ENCODE measurements at regions not wholly inside any gene's neighbourhood (a gene's known extent, or its start where the extent isn't known, plus 50 kb on each side); places are given as distances from the start of the nearest gene placed in this dataset.

DNA sequence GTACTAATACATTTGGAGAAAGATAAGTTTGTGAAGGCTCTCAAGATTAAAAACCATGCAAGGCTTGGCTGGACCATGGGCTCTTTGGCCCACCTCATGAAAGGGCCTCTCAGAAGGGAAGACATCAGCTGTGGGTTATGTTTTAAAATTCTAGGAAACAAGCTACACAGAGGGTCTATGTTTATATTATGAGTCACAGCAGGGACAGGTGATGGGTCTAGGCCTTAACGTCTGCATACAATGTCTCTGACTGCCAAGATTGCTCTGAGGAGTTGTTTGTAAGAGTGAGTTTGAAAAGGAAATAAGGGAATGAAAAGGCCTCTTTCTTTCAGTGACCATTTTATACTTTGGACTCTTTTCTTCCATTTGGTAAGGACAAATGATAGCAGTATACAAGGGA, 77.0 kb upstream of the ARMCX2 start (continued):
- TF ChIP-seq, protein P1, sequence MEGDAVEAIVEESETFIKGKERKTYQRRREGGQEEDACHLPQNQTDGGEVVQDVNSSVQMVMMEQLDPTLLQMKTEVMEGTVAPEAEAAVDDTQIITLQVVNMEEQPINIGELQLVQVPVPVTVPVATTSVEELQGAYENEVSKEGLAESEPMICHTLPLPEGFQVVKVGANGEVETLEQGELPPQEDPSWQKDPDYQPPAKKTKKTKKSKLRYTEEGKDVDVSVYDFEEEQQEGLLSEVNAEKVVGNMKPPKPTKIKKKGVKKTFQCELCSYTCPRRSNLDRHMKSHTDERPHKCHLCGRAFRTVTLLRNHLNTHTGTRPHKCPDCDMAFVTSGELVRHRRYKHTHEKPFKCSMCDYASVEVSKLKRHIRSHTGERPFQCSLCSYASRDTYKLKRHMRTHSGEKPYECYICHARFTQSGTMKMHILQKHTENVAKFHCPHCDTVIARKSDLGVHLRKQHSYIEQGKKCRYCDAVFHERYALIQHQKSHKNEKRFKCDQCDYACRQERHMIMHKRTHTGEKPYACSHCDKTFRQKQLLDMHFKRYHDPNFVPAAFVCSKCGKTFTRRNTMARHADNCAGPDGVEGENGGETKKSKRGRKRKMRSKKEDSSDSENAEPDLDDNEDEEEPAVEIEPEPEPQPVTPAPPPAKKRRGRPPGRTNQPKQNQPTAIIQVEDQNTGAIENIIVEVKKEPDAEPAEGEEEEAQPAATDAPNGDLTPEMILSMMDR (conservative IDR thresholded peaks at IDR 0.05; ENCODE audit: low read depth in 2 of 2) = no peak
- TF ChIP-seq, protein P2, sequence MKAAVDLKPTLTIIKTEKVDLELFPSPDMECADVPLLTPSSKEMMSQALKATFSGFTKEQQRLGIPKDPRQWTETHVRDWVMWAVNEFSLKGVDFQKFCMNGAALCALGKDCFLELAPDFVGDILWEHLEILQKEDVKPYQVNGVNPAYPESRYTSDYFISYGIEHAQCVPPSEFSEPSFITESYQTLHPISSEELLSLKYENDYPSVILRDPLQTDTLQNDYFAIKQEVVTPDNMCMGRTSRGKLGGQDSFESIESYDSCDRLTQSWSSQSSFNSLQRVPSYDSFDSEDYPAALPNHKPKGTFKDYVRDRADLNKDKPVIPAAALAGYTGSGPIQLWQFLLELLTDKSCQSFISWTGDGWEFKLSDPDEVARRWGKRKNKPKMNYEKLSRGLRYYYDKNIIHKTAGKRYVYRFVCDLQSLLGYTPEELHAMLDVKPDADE (IDR thresholded peaks at IDR 0.05) = no peak
- TF ChIP-seq POLR2AphosphoS5 (IDR thresholded peaks at IDR 0.05; ENCODE audit: low read depth) (no peak), CREB1 (CRISPR knock-in tag; IDR thresholded peaks at IDR 0.05; ENCODE audit: low read depth) (no peak)

DNA sequence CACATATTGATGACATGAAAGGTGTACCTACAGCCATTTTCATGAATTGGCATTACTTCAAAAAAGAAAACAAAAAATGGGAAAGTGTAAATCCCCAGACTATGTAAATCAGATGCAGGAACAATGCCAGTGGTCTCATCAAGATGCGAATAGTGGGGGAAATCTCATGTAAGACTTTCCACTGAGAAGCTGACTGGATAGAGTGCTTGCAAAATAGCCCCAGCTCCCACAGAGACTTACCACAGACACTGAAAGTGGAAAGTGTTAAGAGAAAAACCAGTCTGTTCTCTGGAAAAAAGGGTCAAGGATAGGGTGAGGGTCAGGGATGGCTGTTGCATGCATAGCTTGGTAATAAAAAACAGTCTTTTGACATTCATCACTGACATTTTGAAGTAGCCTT, 73.2 kb upstream of the ARMCX2 start:
- H3K9me3 Mint-ChIP-seq = no peaks in the 10 kb centered on the region; the same call in 2 of the 3 replicates
- no peak for ATAC-seq
- TF ChIP-seq NANOG (IDR thresholded peaks at IDR 0.05; ENCODE audit: borderline replicate concordance) (no peak), CREB1 (CRISPR knock-in tag; IDR thresholded peaks at IDR 0.05; ENCODE audit: low read depth) (no peak), POLR2AphosphoS5 (IDR thresholded peaks at IDR 0.05; ENCODE audit: low read depth) (no peak), EZH2phosphoT487 (IDR thresholded peaks at IDR 0.05; ENCODE audit: unreplicated experiment) (no peak), ZNF114 (CRISPR knock-in tag; IDR thresholded peaks at IDR 0.05) (no peak), JUNB (IDR thresholded peaks at IDR 0.05; ENCODE audit: unreplicated experiment) (no peak)
- TF ChIP-seq, protein P3, sequence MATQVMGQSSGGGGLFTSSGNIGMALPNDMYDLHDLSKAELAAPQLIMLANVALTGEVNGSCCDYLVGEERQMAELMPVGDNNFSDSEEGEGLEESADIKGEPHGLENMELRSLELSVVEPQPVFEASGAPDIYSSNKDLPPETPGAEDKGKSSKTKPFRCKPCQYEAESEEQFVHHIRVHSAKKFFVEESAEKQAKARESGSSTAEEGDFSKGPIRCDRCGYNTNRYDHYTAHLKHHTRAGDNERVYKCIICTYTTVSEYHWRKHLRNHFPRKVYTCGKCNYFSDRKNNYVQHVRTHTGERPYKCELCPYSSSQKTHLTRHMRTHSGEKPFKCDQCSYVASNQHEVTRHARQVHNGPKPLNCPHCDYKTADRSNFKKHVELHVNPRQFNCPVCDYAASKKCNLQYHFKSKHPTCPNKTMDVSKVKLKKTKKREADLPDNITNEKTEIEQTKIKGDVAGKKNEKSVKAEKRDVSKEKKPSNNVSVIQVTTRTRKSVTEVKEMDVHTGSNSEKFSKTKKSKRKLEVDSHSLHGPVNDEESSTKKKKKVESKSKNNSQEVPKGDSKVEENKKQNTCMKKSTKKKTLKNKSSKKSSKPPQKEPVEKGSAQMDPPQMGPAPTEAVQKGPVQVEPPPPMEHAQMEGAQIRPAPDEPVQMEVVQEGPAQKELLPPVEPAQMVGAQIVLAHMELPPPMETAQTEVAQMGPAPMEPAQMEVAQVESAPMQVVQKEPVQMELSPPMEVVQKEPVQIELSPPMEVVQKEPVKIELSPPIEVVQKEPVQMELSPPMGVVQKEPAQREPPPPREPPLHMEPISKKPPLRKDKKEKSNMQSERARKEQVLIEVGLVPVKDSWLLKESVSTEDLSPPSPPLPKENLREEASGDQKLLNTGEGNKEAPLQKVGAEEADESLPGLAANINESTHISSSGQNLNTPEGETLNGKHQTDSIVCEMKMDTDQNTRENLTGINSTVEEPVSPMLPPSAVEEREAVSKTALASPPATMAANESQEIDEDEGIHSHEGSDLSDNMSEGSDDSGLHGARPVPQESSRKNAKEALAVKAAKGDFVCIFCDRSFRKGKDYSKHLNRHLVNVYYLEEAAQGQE (IDR thresholded peaks at IDR 0.05; ENCODE audit: unreplicated experiment) = no peak
- TF ChIP-seq, protein P1 (conservative IDR thresholded peaks at IDR 0.05; ENCODE audit: low read depth in 2 of 2) = no peak
- TF ChIP-seq, protein P4, sequence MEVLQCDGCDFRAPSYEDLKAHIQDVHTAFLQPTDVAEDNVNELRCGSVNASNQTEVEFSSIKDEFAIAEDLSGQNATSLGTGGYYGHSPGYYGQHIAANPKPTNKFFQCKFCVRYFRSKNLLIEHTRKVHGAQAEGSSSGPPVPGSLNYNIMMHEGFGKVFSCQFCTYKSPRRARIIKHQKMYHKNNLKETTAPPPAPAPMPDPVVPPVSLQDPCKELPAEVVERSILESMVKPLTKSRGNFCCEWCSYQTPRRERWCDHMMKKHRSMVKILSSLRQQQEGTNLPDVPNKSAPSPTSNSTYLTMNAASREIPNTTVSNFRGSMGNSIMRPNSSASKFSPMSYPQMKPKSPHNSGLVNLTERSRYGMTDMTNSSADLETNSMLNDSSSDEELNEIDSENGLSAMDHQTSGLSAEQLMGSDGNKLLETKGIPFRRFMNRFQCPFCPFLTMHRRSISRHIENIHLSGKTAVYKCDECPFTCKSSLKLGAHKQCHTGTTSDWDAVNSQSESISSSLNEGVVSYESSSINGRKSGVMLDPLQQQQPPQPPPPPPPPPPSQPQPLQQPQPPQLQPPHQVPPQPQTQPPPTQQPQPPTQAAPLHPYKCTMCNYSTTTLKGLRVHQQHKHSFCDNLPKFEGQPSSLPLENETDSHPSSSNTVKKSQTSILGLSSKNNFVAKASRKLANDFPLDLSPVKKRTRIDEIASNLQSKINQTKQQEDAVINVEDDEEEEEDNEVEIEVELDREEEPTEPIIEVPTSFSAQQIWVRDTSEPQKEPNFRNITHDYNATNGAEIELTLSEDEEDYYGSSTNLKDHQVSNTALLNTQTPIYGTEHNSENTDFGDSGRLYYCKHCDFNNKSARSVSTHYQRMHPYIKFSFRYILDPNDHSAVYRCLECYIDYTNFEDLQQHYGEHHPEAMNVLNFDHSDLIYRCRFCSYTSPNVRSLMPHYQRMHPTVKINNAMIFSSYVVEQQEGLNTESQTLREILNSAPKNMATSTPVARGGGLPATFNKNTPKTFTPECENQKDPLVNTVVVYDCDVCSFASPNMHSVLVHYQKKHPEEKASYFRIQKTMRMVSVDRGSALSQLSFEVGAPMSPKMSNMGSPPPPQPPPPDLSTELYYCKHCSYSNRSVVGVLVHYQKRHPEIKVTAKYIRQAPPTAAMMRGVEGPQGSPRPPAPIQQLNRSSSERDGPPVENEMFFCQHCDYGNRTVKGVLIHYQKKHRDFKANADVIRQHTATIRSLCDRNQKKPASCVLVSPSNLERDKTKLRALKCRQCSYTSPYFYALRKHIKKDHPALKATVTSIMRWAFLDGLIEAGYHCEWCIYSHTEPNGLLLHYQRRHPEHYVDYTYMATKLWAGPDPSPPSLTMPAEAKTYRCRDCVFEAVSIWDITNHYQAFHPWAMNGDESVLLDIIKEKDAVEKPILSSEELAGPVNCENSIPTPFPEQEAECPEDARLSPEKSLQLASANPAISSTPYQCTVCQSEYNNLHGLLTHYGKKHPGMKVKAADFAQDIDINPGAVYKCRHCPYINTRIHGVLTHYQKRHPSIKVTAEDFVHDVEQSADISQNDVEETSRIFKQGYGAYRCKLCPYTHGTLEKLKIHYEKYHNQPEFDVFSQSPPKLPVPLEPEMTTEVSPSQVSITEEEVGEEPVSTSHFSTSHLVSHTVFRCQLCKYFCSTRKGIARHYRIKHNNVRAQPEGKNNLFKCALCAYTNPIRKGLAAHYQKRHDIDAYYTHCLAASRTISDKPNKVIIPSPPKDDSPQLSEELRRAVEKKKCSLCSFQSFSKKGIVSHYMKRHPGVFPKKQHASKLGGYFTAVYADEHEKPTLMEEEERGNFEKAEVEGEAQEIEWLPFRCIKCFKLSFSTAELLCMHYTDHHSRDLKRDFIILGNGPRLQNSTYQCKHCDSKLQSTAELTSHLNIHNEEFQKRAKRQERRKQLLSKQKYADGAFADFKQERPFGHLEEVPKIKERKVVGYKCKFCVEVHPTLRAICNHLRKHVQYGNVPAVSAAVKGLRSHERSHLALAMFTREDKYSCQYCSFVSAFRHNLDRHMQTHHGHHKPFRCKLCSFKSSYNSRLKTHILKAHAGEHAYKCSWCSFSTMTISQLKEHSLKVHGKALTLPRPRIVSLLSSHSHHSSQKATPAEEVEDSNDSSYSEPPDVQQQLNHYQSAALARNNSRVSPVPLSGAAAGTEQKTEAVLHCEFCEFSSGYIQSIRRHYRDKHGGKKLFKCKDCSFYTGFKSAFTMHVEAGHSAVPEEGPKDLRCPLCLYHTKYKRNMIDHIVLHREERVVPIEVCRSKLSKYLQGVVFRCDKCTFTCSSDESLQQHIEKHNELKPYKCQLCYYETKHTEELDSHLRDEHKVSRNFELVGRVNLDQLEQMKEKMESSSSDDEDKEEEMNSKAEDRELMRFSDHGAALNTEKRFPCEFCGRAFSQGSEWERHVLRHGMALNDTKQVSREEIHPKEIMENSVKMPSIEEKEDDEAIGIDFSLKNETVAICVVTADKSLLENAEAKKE (CRISPR knock-in tag; IDR thresholded peaks at IDR 0.05) = no peak

More for the DNA sequence above, 73.2 kb upstream of the ARMCX2 start:
- Histone ChIP-seq H3K4me3 (no peak overlapping the region), H3K27me3 (ENCODE audit: insufficient read depth) (no peaks in the 10 kb centered on the region), H2AFZ (no peak overlapping the region), H3K79me2 (replicated peaks; ENCODE audit: insufficient read depth) (no peaks in the 10 kb centered on the region), H3K4me1 (ENCODE audit: insufficient read depth) (peaks cover 11% of the 10 kb centered on the region), H3F3A (replicated peaks; ENCODE audit: low read depth) (no peaks in the 10 kb centered on the region), H4K20me1 (replicated peaks; ENCODE audit: insufficient read depth) (no peaks in the 10 kb centered on the region), H3K36me3 (ENCODE audit: insufficient read depth) (no peaks in the 10 kb centered on the region), H3K9me2 (ENCODE audit: insufficient read depth) (no peaks in the 10 kb centered on the region), H3K27ac (ENCODE audit: low read depth) (no peak overlapping the region), H3K4me2 (0 out of 2 replicates have a peak overlapping the region, but pooled peaks have one; percentile 17)
- Mint-ChIP-seq H3K27me3 (ENCODE audit: insufficient read depth, low read depth, poor library complexity) (no peaks in the 10 kb centered on the region), H3K27ac (no peak overlapping the region), H3K4me3 (no peak overlapping the region), H3K4me1 (peaks cover 20% of the 10 kb centered on the region), H3K36me3 (ENCODE audit: low read depth) (no peaks in the 10 kb centered on the region)
- no peak for DNase-seq (ENCODE audit: low spot score)
